GM21737 (cell line): ENCODE measurements at regions not wholly inside any gene's neighbourhood (a gene's known extent, or its start where the extent isn't known, plus 50 kb on each side); places are given as distances from the start of the nearest gene placed in this dataset.
"Not testable (repeated sequence)": the region's sequence is repeated elsewhere in the genome, so short reads cannot be mapped to it uniquely, and the experiment has no call there.

Experiments used
- ATAC-seq: cut with Tn5 transposase; IDR thresholded peaks from one replicate; pipeline ENCODE4 v1.9.1; 2021; ENCODE audit warnings: mild to moderate bottlenecking, moderate library complexity; ENCODE audit not compliant: unreplicated experiment

- ATAC-seq, result no peak
Measured at GRCh38 chr9:78896479-78896878, 599.6 kb downstream of the PSAT1 start.

GRCh38 chr9:78898234-78898633 lies 601.3 kb downstream of the PSAT1 start:
- ATAC-seq, result no peak

DNA sequence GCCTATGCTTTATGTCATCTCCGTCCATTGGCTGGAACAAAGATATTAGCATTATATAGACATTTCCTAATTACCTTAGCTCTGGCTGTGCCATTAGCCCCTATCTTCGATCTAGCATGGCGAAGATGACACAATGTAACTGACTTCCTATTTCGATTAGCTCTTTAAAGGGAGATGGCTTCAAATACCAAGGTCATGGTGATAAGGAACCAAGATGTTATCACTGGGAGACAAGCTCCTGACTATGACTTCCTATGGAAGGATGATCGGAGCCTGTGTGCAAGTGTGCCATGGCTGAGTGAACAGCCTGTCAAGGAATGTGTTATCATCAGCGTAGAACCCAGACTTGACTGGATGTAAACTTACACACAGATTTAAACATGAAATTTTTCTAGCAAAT lies 602.1 kb downstream of the PSAT1 start:
- ATAC-seq, result no peak

DNA sequence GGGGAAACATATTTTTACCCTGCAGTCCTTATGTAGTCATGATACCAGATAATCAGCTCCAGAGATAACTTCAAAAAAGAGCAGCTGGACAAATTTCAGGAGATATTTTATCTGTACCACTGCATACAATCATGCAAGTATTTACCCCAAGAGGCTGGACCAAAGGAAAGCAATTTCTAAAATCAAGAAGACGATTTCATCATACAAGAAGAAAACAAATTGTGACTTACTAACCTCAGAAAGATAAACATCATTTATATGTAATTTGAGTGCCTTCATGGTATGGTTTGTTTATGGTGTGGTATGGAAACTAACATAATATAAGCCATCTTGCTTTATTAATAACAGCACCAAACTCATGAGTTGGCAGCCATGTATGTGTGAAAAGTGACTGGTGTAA lies 603.6 kb downstream of the PSAT1 start:
- ATAC-seq, result no peak

GRCh38 chr9:78902051-78902450 lies 605.1 kb downstream of the PSAT1 start:
- no peak for ATAC-seq

DNA sequence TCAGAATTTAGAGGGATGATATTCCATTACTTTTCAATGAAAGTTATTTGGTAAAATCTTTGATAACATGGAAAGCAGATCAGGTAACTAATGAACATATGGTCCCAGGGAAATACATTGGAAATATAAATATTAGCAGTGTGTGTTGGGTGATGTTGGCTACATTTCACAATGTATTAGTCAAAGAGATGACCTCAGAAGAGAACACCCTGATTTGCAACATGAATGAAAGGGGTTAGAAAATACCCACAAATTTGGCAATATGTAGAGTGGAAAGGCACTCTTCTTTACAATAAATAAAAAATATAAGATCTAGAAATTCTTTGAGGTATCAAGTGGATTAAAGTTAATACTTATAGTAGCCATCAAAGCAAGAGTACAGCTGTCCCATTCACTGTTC lies 606.7 kb downstream of the PSAT1 start:
- no peak for ATAC-seq

- no peak for ATAC-seq
Measured at GRCh38 chr9:78904686-78905085, 607.8 kb downstream of the PSAT1 start.

DNA sequence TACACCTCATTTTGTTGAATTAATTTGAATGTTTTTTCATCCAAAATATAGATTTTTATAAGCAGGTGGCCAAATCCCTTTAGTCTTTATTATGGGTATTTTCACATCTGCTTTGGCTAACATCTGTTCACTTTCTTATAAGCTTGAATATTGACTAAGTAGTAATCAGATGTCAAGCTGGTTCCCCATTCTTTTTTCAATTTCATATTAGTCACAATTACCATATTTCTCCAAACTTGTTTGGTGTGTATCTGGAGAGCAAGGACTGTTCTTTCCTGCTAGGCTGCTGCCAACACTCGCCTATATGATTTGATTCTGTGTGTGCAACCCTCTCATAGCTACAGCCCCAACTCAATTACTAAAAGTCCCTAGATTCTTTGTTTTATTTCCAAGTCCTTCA lies 608.5 kb downstream of the PSAT1 start:
- no peak for ATAC-seq

DNA sequence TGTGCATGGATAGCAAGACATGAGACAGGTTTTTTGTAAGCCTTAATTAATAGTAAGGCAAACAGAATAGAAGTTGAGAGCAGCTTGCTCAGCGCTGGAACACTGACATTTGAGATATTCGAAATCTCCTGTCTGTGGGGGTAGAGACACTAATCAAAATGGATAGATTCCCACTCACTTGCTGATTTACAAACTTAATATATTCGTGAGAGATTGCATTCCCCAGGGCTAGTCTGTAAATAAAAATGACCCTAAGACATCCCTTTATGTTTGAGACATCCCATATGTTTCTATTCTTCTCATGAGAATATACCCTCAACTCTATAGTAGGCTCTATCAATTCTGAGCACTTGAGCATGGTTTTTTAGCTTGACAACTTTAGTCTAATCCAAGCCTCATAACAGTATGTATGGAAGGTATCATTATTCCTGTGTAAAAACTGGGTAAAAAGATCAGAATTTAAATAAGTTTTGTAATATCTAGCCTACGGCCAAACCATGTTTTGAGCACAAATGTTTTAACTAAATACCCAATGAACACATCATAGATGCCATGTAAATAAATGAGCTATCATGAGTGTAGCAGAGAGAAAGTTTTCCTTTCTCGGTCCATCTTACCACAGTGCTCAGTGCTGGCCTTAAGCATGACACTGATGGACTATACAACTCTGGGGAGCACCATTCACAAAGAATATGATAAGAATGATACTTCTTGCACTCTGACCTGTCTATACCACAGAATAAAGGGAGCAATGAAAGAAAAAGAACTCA lies 609.2 kb downstream of the PSAT1 start:
- no peak for ATAC-seq

DNA sequence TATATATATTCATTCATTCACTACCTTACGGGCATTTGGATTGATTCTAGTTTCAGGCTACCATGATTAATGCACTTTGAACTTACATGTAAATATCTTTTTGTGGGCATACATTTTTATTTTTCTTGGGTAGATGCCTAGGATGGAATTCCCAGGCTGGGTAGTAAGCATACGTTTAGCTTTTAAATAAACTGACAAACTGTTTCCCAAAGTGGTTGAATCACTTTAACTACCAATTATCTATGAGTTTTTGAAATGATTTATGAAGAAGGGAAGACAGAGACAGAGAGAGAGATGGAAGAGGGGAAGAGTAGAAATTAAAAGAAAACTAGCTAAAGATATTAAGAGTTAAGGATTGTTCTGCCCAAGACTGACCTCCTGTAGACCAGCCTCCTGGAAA lies 612.6 kb downstream of the PSAT1 start:
- ATAC-seq, result no peak

- ATAC-seq, result not testable (repeated sequence)
Measured at GRCh38 chr9:78916884-78917283, 620.0 kb downstream of the PSAT1 start.

DNA sequence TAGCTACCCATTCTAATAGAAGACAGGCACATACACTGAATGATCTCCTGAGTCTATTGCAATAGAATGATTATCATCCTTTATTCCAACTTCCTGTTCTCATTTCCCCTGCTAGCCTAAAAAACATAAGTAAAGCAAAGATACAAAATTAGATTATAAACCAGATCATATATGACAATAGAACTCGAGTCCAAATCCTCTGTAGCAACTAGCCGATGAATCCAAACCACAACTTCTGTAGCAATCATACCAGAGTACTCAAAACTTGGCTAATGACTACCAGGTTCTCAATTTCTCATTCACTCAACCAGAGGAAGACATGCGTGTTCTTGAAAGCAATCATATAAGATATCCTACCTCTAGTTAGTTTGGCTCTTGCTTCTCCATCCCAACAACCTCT lies 622.1 kb downstream of the PSAT1 start:
- no peak for ATAC-seq

DNA sequence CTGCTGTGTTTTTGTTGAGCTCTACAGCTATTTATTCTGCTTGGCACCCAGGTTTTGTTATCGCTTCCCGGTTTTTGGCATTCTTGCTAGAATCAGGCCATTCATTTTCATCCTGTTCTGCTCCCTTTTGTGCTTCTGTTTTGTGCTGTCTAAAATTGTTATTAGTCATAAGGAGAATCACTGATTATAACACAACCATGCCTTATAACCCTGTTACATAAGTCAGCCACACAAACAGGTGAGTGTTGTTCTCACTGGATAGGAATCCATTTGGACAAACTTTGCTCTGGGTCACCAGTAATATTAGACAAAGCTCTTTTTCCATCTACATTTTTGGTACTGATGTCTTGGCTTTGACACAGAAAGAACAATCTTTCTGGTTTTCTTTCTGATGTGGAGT lies 622.8 kb downstream of the PSAT1 start:
- ATAC-seq, result no peak

DNA sequence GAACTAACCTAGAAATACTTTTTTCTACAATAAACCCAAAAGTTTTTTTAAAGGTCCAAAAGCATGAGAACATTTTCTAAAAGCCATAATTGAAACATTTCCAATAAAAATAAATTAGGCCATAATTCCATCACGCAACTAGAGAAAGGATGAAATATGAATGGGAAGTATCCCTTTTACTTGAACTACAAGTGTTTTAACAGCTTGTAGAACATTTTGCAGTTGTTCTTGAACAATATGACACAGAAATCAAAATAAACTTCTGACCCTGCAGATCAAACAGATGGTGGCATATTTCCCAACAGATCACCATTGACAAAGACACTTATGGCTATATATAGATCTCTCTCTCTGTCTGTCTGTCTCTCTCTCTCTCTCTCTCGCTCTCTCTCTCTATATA lies 624.4 kb downstream of the PSAT1 start:
- no peak for ATAC-seq

GRCh38 chr9:78923966-78924659 lies 627.2 kb downstream of the PSAT1 start:
- ATAC-seq, result no peak

DNA sequence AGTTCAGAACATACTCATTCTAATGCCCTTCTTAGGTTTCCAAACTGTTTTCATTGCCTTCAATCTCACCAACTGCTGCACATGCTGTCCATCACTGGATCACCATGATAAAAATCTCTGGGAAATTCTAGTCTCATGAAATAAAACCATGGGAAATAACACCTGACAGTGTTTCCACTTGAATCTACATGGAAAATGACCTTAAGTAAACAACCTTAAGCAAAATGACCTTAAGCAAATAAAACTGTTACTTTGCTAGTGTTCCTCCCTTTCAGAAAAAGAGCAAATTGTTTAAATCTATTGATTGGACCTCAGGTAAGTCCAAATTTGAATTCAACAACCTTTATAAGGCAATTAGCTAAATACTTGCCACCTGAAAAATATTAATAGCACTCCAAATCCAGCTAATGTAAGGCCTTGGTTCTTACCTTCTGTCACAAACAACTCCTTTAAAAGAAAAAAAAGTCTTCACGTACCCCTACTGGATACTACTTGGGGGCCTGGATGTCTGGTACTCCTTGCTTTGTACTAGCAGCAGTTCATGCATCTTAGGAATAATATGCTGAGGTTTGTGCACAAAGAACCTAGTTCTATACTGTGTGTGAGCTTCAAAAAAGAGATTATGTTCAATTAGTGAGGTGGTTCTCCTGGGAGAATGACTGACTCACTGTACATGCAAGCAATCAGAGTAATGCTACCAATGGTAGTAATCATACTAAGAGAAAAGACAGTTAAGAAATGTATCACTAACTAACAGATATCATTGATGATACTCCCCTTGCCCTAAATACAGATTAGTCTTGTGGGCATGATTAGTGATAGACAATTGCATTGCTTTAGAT lies 630.4 kb downstream of the PSAT1 start:
- no peak for ATAC-seq

- ATAC-seq, result no peak
Measured at GRCh38 chr9:78928625-78929405, 631.9 kb downstream of the PSAT1 start.

DNA sequence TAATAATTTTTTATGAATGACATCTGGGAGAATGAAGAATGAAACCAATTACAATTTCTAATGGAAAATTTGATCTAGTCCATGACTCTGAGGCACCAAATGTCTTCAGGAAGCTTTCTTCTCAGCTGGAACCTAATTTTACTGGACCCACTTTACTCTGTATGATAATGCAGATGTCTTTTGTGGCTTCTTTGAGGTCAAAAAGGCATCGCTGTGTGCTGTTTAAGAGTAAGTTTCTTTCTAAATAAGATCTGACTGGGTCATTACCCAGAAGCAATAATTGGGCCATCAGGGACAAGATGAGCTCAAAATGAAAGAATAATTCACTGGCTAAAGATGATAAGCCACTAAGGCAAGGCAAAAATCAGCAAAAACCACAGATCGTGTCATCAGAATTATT lies 633.4 kb downstream of the PSAT1 start:
- ATAC-seq, result no peak

GRCh38 chr9:78932849-78933627 lies 636.1 kb downstream of the PSAT1 start:
- ATAC-seq, result no peak

DNA sequence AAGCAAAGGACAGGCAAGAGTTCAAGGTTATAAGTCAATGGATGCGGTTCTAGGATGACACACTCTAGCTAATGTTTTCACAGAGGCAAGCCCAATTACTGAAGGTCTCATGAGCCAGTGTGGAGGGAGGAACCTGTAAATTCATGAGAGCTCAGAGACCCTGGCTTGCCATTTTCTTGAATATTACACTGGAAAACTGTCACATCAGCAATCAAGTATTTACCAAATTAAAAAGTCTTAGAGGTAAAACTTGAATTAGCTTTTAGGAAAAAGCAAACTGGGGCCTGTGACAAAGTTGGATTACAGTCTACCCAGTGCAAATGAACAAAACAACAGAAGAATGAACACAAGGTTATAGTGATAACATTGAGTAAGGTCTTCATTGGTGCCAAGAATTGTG lies 636.9 kb upstream of the TLE4 start:
- ATAC-seq, result no peak
